NOMO-1 treated with dmso at 0.1 percent for 144 hours (cell line): ENCODE measurements at regions not wholly inside any gene's neighbourhood (a gene's known extent, or its start where the extent isn't known, plus 50 kb on each side); places are given as distances from the start of the nearest gene placed in this dataset.

Experiments used
- DNase-seq: peaks from one replicate; lab custom pipeline; 2025; ENCODE audit not compliant: unreplicated experiment; lab: John Stamatoyannopoulos, UW

GRCh38 chr2:239693761-239694415 is 293.1 kb upstream of the HDAC4 start:
- no peak for DNase-seq

DNA sequence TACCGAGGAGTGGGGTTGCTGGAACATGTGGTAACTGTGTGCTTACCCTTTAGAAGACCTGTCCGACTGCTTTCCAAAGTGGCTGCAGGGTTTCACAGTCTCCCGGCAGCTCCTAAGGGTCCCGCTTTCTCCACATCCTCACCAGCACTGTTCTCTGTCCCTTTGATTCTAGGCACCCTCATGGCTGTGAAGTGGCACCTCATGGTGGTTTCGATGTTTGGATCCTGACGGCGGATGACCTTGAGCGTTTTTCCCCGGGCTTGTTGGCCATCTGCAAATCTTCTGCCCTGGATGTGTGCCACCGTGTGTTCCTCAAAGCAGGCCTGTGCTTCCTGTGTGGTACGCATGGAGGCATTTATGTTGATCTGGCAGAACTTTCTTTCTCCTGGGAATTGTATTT is 292.5 kb upstream of the HDAC4 start:
- DNase-seq: no peak

DNA sequence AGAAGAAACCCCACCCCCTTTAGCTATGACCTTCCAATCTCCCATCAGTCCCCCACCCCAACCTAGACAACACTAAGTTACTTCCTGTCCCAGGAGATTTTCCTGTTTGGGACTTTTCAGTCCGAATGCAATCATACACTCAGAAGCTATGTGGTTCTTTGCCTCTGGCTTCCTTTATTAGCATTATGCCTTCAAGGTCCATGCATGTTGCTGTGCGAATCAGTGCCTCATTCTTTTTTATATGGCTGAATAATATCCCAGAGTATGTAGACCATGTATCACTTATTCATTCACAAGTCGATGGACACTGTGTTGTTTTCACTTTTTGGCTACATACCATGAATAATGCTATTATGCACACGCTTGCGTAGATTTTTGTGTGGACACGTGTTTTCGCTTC is 292.1 kb upstream of the HDAC4 start:
- no peak for DNase-seq

- no peak for DNase-seq
Measured at GRCh38 chr2:239692362-239692851, 291.6 kb upstream of the HDAC4 start.

DNA sequence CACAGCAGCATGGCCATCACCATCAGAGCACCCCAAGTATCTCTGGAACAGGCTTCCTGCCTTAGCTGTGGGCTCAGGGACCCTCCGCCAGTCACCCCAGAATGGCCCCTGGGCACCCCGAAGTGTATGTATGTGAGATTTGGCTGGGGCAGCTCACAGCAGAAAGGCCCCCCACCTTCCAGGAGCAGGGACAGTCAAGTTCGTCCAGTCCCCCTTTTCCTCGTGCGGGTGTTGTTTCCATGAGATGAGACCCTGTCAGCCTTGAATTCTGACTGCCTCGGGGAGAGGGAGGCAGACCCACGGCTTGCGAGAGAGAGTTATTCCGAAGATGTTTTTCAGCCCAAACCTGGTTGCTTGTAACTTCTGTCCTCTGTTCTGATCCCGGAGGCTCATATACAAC is 290.9 kb upstream of the HDAC4 start:
- no peak for DNase-seq

- DNase-seq: no peak
Measured at GRCh38 chr2:239690651-239691631, 290.1 kb upstream of the HDAC4 start.

DNA sequence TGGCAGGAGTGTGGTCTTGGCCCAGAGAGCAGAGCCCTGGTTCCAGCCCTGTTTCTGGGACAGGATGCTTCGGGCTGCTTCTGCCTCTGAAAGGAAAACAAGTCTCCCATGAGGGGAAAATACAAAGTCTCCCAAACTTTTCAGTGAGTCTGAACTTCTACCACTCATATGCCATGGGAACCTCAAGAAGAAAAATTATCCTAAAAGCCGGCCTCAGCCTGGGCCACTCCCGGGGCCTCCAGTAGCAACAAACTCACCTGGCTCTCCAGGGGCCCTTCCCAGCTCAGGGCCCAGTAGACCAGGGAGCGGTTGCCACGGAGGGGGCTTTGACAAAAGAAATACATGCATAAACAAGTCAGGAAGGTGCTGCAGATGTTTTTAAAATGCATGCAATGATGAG is 289.2 kb upstream of the HDAC4 start:
- no peak for DNase-seq

- DNase-seq: no peak
Measured at GRCh38 chr2:239689410-239689809, 288.6 kb upstream of the HDAC4 start.

DNA sequence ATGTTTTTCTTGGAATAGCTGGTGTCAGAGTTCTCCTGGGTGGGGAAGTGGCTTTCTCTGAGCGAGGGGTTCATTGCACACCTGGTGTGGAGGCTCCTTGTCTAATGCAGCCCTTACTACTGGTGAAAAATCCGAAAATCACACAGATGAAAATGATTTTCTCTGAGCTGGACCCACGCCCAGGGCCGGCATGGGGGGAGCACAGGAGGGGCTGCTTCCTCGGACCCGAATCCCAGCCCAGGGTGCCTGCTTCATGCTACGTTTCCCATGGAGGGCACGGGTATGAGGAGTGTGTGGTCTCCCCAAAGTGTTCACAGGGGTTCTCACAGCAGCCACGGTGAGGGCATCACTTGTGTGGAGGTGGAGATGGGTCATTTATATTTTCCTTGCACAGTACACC is 288.0 kb upstream of the HDAC4 start:
- no peak for DNase-seq

DNA sequence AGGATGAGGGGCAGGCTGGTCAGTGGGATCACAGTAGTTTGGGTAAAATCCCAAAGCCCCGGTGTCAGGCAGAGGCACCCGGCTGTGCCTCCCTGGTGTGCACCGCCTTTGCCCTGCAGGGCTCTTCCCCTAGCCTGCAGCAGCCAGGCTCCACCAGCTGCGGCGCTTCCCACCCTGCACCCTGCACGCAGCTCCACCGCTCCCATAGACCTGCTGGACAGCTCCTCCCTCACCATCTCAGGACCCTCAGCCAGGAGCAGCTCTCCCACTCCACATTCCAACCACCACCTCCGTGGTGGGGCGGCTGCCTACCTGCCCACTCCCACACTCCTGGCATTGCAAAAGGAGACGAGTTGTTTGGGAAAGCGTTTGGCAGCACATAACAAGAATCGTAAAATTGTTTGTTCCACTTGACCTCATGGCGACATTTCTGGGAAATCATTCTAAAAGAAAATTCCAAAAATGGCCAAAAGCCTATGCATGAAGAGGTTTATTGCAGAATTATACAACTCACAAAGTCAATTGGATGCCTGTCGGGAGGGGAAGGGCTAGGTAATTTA is 287.4 kb upstream of the HDAC4 start:
- no peak for DNase-seq

- DNase-seq: no peak
Measured at GRCh38 chr2:239687441-239687840, 286.6 kb upstream of the HDAC4 start.

GRCh38 chr2:239685965-239686364 is 285.1 kb upstream of the HDAC4 start:
- no peak for DNase-seq

DNA sequence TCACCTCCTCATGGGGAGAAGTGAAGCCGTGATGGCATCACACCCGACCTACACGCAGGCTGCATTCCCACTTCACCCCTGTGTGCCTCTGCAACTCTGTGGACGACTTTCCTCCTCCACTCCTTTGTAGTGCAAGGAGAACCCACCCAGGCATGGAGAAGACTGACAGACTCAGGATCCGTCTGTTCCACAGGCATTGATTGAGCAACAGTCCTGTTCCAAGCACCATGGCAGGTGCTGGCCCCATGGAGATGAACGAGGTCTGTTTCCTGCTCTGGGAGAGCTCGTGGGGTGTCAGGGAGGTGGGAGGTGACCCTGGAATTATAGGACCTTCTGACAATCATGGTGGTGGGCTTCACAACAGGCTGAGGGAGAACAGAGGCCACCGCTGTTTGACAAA is 284.7 kb upstream of the HDAC4 start:
- DNase-seq: no peak

- DNase-seq: no peak
Measured at GRCh38 chr2:239684996-239685395, 284.2 kb upstream of the HDAC4 start.

- DNase-seq: no peak
Measured at GRCh38 chr2:239684271-239684810, 283.5 kb upstream of the HDAC4 start.

GRCh38 chr2:239682518-239682917 is 281.7 kb upstream of the HDAC4 start:
- DNase-seq: no peak

- no peak for DNase-seq
Measured at GRCh38 chr2:239679755-239680154, 278.9 kb upstream of the HDAC4 start.

DNA sequence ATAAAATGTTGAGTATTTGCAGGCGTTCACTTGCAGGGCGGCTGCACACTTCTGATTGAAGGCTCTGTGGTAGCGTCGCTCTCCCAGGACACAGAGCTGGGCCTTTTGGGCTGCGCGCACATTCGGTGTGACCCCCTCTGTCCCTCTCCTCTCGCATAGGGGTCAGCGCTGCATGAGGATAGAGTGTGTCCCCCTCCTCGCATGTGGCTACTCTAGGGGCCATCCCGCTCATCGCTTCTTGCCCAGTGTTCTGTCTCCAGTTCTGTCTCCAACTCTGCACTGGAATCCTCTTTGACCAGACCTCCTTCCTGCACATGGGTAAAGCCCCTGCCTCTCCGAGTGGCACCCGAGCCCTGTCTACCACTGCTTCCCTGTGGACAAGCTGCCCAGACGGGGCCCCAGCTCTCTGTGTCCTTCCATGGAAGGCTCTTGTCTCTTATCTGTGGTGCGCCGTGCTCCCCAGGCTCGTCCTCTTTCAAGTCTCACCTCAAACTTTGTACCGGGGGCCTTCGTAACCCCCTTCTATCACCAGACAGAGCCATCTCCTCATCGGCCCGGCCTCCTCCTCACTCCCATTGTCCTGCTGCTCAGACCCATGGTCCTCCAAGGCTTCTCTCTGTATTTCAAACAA is 278.0 kb upstream of the HDAC4 start:
- DNase-seq: no peak

DNA sequence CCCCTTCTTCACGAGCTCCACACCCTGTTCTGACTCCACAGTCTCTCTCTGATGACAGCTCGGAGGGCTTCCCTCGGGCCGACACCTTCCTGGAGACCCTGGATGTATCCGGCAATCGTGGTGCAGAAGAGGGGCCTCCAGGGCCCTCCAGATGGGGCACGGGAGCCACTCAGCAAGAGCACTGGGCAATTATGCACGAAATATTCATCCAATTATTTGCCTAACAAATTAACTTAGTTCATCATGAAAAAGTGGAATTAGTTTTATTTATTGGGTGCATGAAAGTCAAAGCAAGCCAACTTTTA is 277.3 kb upstream of the HDAC4 start:
- DNase-seq: no peak

DNA sequence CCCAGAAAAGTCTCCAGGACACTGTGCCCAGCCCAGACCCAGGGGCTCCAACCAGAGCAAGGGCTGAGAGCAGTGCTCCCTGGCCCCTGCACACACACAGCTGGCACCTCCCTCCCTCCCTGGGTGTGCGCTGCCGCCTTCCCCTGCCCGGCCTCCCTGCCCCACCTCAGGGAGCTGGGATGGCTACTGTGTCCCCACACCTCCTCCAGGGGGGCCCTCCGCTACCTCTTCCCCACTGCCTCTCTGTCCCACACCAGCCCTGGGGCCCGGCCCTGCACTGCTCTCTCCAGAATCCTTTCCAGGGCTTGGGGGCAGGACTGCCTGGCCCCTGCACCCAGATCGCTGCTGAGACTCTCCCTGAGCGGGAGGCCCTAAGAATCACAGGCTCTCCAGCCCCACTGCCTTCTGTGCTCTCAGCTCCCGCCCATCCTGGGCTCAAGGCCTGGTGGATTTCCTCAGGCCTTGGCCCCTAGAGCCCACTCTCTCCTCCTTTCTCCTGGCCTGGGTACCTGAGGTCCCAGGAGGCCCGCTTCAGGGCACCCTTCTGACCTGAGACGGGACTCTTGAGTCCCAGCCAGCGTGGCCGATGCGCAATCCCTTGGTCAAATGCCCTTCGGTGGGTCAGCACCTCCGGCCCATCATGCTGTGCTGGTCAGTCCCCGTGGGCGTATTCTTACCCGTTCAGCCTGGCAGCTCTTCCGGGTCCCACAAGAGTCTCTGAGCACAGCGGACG is 276.8 kb upstream of the HDAC4 start:
- DNase-seq: no peak
